NCI-H526 treated with DMSO at 0.1 percent for 48 hours (cell line): ENCODE measurements at regions not wholly inside any gene's neighbourhood (a gene's known extent, or its start where the extent isn't known, plus 50 kb on each side); places are given as distances from the start of the nearest gene placed in this dataset.

Source experiments
- DNase-seq: peaks from one replicate; lab custom pipeline; 2025; lab: John Stamatoyannopoulos, UW

DNA sequence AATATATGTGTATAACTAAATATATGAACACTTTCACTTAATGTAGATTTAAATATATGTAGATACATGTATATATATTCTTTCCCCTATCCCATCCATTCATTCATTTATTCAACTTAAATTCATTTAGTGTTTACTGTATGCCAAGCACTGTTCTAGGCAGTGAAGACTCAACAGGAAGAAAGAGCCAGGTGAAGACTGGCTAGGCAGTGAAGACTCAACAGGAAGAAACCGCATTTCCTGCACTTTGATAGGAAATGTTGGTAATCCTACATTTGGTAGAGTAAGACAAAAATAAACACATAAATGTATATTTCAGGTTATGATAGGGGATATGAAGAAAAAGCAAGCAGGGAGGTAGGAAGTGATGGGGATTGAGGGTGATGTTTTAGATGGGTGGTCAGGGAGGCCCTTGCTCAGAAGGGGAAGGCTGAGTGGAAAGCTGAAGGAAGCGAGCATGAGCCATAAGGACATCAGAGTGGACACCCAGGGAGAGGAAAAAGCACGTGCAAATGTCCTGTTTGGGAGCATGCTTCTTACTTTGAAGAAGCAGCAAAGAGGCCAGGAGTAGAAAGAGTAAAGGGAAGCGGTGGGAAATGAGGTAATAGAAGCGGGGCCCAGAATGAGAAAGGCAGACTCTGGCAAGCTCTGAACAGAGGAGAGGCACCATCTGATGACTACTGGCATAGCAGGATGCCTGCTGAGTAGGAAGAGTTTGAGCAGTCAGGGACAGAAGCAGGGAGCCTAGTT is 227.8 kb upstream of the MAP3K1 start:
- DNase-seq = no peak

GRCh38 chr5:56585999-56586691 is 229.2 kb upstream of the MAP3K1 start:
- no peak for DNase-seq

DNA sequence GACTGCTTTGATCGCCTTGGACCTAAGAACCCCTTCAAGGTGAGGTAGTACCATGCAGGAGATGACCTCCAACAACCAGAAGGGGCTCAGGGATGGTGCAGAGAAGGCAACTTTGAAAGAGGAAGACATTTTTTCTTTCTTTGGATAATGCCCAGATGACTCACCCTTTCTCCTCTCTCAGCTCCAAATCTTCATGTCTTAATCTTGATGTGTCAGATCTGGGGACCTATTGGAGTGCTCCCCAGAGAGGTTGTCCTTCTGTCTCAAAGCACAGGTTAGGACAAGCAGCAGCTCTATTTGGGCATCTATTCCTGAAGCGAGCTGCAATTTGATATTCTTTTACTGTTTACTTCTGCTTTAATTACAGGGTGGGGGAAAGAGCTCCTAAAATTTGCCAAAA is 229.9 kb upstream of the MAP3K1 start:
- DNase-seq = no peak

DNA sequence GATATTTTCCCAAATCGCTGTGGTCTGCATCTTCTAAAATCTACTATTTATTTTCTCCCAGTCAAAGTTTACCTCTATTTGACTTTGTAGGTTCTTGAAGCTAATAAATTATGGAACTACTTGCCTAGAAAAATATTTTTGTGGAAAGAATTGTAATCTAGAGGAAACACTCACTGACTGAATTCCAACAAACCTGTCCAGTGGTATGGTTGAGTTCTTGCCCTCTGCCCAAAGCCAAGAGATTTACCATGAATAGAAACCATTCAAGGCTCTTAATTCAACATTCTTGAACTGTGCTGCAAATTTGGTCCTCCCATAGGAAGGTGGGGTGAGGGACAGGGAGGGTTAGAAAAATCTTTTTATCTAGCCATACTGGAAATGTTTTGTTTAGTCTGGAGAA is 233.9 kb upstream of the MAP3K1 start:
- DNase-seq = no peak

DNA sequence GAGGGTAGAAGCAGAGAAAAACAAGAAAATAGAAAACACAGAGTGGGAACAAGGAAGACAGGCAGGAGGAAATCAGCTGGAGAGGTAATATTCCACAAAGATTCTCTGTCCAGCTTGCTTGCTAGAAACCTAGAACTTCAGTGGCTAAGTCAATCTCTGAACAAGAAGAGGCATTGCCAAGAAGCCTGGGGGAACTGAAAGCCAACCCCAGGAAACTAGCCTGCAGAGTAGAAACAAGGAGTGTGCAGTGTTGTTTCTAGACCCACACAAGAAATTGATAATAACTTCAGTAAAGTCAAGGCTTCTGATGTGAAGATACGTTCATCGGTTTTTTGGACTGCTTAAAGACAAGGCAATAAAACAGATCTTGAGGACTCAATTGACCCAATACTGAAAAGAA is 234.5 kb upstream of the MAP3K1 start:
- DNase-seq = no peak

DNA sequence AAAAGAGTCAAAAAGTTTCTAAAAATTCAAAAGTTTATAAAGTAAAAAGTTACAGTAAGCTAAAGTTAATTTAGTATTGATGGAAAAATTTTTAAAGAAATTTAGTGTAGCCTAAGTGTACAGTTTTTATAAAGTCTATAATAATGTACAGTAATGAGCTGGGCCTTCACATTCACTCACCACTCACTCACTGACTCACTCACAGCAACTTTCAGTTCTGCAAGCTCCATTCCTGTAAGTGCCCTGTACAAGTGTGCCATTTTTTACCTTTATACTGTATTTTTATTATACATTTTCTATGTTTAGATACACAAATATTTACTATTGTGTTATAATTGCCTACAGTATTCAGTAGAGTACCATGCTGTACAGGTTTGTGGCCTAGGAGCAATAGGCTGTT is 239.5 kb upstream of the MAP3K1 start:
- DNase-seq = no peak

GRCh38 chr5:56574778-56575177 is 240.6 kb upstream of the MAP3K1 start:
- DNase-seq = no peak

DNA sequence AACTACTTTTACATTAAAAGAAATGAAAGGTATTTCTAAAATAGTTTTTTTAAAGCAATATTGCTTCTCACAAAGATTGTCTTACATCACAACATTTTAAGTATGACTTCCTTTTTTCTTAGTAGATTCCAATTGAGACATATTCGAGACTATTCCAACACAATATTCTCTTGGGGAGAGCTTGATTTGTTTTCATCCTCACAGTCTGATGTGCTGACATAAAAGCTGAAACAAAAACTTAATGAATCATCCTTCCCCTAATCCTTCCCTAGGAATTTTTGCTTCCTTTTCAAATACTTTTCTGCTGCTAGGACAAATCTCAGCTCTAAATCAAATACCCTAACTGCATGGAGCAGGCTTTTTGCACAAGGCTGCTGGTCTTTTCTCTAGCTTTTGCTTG is 245.8 kb upstream of the MAP3K1 start:
- no peak for DNase-seq

DNA sequence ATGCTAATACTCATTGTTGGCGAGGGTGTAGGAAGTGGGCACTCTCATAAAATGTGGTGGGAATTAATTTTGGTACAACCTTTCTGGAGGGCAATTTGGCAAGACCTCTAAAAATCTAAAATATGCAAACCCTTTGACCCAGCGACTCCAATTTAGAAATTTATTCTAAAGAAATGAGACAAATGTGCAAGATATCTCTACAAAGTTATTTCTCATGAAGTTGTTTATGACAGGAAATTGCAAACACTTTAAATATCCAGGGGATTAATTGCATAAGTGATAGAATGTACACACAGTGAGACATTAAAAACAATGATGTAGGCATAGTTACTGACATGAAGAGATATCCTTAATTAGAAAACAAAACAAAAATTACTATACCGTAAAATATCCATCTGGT is 246.3 kb upstream of the MAP3K1 start:
- DNase-seq = no peak

DNA sequence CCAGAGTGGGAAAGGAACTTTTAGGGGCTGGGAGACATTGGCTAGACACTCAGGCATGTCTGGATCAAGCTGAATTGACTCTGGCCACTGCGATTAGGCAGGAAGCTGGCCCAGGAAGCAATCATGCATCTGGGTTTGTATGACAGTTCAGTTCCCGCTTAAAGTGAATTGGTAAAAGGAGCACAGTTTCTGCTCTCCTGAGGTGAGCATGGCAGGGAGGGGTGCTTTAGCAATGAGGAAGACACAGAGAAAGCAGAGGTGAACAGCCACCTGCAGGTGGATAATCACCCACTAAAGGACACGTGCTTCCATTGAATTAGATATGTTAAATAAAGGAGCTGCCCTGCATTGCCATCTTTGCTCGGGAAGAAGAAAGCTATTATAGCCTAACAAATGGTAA is 248.1 kb upstream of the MAP3K1 start:
- DNase-seq = no peak

- no peak for DNase-seq
Observed at GRCh38 chr5:56566374-56567249, 248.7 kb upstream of the MAP3K1 start.

DNA sequence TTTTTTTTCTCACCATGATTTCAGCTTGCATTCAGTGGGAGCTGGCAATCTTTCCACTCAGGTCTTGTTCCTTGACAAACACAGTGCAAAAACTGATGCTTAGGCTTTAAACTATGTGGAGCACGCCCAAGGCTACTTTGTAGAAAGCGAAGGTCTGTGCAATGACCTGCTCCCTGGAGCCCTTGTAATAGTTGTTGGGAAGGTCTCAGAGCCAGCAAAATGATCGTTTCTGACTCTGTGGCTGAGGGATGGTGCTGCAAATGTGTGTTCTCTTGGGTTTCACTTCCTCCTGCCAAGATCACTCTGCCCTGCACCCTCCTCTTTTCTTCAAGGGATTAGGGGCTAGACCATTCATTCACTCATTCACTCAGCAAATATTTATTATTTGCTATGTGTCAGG is 249.7 kb upstream of the MAP3K1 start:
- no peak for DNase-seq

DNA sequence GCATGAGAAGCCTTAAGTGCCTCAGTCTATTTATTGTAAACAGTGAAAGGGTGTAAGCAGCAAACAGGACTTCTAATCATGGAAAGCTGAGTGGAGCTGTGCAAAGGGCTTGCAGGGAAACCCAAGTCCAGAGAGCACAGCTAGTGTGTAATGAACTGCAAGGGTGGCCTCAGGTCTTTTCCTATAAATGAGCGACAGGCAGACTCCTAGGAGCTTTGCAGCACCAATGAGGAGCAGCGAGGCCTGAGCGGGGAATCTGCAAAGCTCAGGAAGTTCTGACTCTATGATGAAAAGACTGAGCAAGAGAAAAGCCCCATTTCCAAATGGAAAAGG is 250.1 kb upstream of the MAP3K1 start:
- DNase-seq = no peak

DNA sequence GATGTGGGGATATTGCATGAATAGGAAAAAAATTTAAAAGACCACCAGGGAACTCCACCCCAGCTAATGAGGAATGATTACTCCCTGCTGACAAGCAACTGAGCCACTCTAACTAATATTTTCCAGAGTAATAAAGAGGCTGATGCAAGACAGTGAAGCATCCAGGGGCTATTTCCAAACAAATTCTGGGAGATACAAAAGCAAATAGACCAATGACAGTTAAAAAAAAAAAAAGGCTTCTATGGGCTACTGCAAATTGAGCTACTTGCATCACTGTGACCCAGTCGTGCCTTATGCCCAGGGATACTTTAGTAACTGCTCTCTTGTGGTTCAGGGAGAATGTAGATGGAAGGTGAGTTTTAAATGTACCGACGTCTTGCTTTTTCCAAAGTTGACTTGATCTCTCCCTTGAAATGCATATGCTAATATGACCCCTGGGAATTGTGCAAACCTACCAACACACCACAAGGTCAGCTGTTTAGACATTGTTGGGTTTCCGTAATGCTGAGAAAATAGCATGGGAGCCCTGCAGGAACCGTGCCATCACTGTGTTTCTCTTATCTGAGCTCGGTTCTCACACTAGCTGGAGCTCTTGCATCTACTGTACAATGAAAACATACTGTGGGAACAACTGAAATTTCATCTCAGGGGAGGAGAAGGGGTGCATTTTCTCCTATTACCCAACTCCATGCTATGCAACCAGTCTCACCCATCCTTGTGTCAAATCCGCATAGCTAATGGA is 250.6 kb upstream of the MAP3K1 start:
- no peak for DNase-seq

- no peak for DNase-seq
Observed at GRCh38 chr5:56561455-56561854, 253.9 kb upstream of the MAP3K1 start.

DNA sequence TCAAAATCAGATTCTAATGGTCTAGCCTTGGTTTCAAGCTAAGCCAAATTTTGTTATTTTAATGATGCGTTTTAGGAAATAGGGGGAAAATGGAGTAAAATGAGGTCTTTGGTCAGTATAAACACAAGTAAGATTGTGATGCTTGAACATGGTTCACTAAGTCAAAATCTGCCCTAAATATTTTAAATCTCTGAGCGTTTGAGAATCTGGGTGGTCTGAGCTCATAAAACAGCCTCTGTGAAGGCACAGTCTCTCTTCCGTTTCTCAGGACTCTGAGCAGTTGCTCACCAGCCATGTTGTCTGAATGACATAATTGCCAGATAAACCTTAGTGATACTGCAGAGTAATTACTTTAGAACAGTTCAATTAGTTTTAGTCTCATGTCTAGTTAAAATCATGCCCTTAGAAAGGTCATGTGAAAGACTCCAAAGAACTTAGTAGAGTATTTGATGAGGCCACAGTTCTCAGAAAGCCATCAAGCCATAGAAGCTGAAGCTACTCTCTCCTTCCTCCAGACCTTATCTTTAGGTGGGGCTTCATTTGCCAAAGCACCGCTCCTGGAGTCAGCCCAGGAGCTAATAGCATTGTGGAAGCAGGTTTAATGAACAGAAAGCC is 257.1 kb upstream of the MAP3K1 start:
- no peak for DNase-seq

DNA sequence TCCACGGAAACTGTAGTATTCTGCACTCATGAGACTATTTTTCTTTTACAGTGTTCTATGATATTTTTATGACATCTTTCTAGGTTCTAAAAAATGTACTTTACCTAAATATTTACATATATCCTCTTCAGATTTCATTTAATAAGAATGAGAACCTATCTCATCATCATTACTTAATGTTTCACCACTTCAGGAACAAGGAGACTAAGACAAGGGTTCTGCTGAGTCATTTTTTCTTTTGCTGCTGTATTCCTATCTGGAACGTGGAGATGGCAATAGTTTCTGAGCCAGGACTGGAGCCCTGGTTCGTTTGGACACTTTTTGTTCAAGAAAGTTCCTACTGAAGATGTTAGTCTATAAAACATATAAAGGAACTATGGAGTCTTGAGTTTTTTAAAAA is 258.2 kb upstream of the MAP3K1 start:
- DNase-seq = no peak

DNA sequence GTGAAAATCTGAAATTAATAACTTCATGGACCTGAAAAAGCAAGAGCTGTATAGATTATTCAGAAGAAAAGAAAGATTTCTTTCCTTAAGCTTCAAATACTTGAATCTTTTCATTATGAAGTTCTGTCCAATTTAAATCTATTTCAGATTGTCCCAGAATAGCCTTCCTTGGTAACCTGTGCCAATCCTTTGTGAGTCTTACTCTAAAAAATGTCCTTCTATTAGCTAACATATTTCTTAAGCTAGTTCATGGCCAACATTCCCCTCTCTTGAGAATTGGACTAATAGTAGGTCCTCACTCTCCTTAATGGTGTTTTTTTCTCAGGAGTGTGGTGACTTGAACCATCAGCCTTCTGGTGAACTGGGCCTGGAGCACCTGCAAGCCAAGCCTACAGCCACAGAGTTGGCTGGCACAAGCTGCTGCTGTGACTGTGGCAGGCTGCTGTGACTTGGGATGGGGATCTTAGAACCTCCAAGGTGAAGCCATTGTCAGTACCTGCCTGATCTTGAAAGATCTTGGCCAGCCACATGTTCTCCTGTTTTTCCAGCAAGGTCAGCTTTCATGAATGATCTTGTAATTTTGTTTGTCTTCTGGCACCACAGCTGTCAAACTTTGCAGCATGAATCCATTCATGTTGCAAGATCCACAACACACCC is 262.6 kb upstream of the MAP3K1 start:
- no peak for DNase-seq

- no peak for DNase-seq
Observed at GRCh38 chr5:56550227-56550626, 265.1 kb upstream of the MAP3K1 start.

- no peak for DNase-seq
Observed at GRCh38 chr5:56549096-56549886, 266.1 kb upstream of the MAP3K1 start.

- no peak for DNase-seq
Observed at GRCh38 chr5:56545016-56545415, 270.3 kb upstream of the MAP3K1 start.
